CD4-positive, alpha-beta T cell treated with Interleukin-17A for 1 hour (primary cell): ENCODE measurements at regions not wholly inside any gene's neighbourhood (a gene's known extent, or its start where the extent isn't known, plus 50 kb on each side); places are given as distances from the start of the nearest gene placed in this dataset.

ENCODE experiments used
- DNase-seq: peaks from one replicate; pipeline ENCODE4 v3.0.0-alpha.2; 2020

DNA sequence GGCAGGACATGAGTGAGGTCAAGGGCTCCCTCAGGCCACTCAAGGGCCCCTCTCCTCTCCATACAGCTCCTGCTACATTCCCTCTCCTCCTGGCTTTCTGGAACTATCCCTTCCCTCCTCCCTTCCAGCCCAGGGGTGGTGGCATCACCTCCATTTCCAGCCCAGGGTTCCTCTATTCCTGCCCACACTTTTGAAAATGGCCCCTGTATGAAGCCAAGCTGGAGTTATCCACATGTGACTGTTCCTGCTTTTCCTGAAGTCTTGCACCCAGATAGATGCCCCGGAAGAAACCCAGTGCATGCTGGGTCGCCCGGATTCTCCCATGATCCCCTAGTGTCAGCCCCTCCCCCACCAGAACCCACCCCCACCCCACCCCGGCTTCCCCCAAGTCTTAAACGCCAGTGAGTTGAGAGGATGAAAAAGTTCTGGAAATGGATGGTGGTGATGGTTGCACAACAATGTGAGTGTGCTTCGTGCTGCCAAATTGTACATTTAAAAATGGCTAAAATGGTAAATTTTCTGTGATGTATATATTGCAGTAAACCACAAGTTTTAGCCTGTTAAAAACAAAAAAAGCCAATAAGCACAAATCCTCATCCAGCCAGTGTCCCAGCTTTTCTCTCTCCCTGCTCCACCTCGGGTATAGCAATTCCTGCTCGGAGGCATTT is 136.9 kb downstream of the SCARB1 start:
- DNase-seq: no peak

DNA sequence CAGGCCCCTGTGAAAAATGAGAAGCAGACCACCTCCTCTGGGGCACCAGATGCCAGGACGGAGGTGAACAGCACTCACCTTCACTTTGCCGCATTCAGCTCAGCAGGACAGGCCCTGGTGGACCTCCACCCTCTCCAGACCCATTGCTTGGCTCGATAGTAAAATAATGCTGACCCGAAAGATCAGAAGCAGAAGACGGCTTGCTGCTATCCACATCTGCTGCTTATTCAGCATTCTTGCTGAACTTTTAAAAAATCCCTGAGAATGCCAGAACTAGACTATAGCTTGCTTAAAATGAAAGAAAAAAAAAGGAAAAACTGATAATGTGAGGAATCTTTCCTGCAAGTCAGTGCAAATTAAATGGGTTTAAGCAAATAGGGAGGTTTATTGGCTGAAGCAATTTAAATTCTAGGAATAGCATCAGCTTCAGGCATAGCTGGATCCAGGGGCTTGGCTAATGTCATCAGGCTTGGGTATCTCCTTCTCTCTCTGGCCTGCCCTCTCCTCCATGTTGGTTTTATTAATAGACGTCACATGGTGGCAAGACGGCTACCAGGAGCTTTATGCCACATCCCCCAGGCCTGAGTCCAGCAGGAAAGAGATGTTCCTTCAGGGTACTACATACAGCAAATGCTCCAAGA is 137.9 kb downstream of the SCARB1 start:
- DNase-seq: no peak

DNA sequence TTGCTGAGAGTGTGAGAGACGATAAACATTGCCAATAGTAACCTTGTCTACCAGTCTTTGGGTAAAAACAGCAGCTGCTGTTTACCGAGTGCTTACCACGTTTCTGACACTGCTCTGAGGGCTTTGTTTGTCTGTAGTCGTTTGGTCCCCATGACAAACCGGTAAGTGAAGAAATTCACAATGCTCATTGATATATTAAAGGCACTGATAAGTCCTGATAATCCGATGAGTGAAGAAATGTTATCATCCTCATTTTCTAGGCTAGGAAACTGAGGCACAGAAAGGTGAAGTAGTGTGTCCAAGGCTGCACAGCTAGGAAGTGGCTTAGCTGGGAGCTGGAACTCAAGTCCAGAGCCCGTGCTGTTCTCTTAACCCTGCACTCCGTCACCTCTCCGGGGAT is 138.6 kb downstream of the SCARB1 start:
- DNase-seq: no peak

DNA sequence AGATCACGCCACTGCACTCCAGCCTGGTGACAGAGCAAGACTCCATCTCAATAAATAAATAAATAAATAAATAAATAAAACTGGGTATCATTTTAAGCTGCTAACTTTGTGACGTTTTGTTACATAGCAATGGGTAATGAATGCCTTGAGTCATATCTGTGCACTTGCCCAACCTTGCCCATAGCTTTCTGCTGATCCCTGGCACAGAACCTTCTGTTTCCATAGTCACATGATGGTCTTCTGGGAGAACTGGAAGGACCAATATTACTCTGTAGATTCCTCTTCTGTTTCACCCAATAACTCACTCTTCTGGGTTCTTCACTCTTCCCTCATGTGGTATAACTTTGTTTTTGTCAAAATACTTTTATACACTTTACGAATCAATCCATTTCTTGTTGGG is 140.8 kb downstream of the SCARB1 start:
- no peak for DNase-seq

DNA sequence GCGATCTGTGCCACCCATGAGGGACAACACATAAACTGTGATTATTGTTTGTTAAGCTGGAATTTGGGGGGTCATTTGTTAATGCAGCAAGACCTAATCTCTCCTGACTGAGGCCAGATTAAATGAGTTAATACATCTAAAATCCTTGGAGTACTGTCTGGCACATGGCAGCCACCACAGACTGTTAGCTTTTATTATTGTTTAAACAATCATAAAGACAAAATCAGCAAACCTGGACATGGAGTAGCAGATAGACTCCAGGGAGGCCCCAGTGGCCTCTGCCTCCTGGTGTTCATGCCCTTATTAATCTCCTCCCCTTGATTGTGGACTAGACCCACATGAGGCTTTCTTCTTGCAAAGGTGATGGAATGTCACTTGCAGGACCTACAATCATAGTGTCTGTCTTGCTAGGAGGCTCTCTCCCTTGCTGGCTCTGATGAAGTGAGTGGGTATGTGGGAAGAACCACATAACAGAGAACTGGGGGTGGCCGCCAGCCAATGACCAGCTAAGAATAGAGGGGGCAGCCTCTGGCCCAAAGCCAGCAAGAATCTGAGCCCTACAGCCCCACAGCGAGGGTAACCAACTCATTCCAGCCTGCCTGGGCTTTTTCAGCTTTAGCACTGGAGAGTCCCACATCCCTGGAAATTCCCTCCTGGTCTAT is 142.0 kb downstream of the SCARB1 start:
- no peak for DNase-seq

DNA sequence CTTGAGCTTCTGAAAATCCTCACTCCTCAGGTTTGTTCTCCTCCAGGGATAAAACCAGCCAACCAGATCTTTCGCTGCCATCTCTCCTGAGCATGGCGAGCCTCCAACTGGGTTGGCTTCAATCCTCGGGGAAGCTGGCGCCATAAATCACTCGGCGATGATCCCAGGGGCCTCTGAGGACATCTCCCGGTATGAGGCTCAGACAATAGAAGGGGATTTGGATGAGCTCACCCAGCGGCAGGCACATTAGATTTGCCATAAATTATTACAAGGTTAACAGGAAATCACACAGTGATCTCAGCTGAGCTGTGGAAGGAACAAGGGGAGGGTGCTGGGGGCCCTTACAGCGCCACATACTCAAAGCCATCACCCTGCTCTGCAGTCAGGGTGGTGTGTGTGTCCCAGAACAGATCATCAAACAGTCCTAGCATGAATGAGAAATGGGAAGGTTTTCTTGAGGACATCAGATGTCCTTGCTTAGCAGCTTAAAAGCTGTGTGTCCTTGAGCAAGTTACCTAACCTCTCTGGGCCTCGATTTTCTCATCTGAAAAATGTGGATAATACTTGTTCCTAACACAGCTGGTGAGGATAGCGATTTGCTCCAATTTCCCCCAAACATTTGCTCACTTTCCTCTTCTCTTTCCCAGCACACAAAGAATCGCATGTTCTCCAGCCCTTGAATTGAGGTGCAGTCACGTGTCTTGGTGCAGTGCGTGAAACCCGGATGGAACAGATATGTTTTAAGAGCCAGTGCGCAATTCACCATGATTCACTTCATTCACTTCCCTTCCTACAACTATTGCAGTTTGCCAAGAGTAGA is 142.8 kb downstream of the SCARB1 start:
- no peak for DNase-seq

DNA sequence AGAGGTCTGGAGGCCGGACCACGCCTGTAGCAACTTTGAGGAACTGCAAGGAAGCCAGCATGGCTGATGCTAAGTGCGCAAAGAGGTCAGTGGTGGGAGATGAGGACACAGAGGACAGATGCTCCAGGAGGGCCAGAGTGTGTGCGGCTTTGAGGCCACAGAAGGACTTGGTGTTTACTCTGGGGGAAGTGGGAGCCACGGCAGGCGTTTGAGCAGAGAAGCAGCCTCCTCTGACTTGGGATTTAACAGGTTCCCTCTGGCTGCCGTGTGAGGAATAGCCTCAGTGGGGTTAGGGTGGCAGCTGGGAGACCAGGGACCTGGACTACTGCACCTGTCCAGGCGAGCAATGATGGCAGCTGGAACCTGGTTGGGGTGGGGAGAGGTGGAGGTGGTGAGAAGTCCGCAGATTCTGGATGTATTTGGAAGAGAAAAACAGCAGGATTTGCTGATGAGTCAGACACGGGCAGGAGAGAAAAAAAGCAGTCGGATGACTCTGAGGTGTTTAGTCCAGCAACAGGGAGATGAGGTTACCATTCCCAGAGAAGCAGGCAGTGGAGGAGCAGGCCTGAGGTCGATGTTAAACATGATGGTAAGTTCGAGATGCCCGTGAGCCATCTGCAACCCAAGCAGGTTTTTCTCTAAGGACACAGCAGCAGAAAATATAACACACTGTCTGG is 143.5 kb downstream of the SCARB1 start:
- DNase-seq: no peak

DNA sequence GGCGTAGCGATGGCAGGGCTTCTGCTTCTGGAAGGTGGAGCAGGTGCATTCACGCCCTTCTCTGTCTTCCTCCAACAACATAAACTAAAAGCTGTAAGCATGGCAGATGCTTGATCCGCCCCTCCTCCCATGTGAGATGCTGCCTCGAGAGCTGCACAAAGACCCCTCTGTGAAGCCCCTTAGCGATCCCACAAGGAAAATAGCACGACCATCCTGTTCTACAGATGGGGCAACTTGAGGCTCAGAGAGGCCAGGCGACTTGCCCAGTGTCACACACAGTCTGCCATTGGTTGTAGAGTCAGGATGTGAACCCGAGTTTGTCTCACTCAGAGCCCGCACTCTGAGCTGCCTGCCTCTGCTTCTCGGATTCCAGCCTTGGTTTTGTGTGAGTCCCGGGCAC is 144.4 kb downstream of the SCARB1 start:
- no peak for DNase-seq

DNA sequence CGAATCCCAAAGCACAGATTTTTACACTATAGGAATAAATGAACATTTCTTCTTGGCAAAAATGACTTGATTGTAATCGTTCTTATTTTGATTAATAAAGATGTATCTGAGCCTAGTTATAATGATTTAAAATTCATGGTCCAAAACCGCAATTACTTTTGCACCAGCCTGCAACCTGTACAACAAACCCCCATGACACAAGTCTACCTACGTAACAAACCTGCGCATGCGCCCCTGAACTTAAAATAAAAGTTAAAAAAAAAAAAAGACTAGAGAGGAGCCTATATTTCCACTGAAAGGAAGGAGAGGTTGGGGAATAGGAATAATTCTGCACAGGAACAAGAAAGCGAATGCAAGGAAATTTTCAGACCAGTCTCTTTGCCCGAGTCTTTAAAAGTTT is 145.2 kb downstream of the SCARB1 start:
- no peak for DNase-seq

DNA sequence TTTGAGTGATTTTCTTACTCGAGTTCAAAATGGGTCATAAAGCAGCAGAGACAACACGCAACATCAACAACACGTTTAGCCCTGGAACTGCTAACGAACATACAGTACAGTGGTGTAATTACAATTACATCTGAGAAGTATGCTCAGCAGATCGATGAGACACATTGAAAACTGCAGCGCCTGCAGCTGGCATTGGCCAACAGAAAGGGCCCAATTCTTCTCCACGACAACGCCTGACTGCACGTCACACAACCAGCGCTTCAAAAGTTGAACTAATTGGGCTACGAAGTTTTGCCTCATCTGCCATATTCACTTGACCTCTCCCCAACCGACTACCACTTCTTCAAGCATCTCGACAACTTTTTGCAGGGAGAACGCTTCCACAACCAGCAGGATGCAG is 145.6 kb downstream of the SCARB1 start:
- DNase-seq: no peak

DNA sequence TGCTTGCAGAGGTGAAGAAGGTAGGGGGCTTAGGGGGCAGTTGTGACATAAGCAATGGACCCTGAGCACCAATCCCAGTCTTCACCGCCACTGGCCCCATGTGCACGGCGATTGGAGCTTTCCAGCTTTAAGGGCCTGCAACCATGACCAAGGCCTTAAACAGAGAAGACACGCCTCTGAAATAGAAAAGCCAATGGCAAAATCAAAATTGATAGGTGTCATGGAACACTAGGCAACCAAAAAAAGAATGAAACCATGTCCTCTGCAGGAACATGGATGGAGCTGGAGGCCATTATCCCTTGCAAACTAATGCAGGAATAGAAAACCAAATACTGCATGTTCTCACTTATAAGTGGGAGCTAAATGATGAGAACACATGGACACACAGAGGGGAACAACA is 146.3 kb downstream of the SCARB1 start:
- no peak for DNase-seq

DNA sequence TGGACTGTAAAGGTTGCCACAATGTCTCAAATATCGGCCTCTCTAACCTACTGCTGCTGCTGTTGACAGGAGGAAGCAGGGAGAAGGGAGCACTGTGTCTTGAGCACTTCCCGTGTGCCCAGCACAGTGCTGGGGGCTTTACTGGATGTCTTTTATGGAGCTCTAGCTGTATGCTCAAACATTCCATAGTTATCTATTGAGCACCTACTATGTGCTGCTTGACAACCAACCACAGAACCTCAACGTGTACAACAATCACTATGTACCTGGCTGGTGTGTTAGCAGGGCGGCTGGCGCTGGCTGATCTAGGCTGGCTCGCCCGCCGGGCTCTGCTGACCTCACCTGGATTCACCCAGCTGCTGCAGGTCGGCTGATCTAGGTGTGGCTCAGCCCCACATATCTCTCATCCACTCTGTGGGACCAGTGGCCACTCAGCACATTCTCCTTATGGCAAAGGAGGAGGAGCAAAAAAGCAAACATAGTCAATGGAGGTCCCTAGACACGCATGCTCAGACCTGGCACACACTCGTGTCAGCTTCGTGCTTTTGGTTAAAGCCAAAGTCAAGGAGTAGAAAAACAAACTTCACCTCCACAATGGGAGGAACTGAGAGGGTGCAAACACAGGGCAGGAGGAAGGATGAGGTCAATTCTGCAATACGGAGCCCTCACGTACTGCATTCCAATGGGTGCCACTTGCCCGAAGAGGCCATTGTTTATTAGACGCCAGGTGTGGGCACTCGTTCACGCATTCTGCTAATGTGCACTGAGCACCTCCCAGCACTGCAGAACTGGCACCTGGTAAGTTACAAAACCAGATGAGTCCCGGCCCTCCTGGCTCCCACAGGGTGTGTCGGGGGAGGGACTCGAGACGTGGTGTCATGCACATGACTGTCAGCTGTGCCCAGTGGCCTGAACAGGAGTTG is 147.2 kb downstream of the SCARB1 start:
- DNase-seq: no peak

DNA sequence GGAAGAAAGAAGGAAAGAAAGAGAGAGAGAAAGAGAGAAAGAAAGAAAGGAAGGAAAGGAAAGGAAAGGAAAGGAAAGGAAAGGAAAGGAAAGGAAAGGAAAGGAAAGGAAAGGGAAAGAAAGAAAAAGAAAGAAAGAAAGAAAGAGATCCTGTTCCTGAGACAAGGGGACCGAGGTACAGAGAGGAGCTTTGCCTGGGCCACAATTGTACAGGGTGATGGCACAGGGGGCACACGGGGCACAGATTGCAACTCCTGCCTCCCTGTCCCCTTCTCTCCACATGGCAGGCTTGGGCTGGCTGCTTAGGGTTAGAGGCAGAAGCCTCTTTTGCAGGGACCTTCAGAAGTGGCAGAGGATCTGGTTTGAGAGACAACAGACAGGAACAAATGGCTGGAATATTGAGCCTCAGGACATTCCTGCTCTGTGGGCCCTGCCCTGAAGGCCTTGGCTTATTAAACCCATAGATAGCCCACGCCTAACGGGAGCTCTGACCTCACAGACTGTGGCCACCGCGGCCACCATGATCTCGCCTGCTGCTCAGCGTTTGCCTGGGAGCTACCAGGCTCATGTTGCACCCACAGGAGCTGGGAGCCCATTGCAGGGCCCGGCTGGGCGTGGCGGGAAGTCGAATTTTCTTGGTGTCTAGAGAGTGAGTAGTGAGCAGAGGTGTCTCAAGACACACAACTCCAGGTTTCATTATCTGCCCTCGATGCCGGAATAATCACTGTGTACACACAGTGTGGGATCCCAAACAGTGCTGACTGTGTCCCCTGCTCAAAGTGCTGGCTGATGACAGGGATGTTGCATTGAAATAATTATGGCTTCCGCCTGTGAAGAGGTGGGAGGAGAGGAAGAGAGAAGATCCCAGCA is 147.9 kb upstream of the NCOR2 start:
- no peak for DNase-seq

DNA sequence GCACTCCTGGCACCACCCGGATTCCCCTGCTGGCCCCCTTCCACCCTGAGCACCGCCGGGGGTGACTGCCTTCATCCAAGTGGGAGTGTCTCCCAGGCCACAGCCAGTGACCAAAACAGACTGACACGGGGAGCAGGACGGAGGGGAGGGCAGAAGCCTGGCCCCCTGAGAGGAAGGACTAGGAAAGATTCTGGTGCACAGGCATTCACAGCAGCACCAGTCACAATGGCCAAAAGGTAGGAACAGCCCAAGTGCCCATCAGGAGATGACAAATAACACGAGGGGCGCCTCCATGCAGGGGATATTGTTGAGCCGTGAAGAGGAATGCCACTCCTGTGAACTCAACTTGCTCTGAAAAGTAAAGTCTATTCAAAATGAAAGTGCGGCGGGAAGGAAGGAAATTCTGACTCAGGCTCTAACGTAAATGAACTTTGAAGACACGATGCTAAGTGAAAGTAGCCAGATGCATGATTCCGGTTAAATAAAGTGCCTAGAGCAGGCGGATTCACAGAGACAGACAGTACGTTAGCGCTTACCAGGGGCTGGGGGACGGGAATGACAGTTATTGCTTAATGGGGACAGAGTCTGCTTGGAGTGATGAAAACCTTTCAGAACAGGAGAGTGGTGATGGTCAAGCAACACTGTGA is 146.1 kb upstream of the NCOR2 start:
- DNase-seq: peak; percentile 75

DNA sequence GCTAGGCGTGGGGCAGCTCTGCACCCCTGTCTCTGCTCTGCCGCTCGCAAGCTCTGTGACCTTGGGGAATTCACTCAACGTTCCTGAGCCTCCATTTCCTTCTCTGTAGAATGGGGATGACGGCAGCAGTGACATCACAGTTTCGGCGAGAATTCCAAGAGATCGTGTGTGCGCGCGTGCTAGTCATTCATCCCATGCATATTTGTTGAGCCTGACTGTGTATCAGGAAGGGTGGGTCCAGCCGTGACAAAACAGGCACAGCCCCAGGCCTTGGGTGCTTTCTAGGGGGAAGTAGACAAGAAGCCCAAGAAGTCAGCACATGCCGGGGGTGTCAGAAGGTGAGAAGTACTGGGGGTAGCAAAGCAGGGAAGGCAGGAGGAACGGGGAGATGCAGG is 145.6 kb upstream of the NCOR2 start:
- DNase-seq: peak; percentile 32

DNA sequence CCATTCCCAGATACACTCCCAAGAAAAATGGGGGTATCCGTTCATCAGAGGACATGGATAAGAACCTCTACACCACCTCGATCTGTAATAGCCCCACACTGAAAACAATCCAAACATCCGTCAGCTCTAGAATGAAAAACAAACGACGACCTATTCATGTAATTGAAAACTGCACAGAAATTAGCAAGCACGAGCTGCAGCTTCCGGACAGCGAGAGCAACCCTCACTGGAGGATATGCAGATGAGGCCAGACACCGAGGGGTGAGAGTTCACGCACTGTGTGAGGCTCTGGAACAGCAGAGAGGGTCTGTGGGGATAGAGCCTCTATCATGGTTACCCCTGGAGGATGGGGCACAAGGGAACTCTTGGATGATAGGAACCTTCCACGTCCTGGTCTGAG is 143.9 kb upstream of the NCOR2 start:
- no peak for DNase-seq

DNA sequence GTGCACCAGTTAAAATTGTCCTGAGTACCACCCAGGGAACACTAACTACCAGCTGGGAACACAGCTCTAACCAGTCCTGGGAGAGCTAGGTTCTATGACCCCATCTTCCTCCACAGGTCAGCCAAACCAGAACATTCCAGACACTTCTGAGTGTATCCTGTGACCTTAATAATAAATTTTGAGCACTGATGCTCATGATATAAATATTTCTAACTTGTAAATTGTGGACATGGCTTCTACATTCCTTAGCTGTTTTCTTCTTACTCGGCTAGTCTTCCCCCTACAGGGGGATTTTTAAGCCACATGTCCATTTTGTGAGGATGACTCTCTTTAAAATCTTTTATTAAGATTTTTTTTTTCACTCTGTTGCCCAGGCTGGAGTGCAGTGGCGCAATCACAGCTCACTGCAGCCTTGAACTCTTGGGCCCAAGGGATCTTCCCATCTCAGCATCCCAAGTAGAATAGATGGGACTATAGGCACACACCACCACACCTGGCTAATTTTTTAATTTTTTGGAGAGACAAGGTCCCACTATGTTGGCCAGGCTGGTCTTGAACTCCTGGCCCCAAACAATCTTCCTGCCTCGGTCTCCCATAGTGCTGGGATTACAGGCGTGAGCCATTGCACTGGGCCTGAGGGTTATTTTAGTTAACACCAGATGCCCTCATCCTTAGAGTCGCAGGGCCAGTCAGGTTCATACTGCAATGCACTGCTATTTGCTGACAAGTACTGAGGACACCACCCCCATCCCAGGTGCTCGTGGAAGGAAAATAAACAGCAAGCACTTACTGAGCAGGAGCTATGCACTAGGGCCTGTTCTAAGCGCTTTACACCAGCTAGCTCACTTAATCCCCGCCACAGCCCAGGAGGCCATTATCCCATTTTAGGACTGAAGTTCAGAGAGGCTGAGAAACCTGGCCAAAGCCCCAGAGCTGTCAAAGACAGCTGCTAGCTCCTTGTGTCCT is 142.6 kb upstream of the NCOR2 start:
- no peak for DNase-seq

DNA sequence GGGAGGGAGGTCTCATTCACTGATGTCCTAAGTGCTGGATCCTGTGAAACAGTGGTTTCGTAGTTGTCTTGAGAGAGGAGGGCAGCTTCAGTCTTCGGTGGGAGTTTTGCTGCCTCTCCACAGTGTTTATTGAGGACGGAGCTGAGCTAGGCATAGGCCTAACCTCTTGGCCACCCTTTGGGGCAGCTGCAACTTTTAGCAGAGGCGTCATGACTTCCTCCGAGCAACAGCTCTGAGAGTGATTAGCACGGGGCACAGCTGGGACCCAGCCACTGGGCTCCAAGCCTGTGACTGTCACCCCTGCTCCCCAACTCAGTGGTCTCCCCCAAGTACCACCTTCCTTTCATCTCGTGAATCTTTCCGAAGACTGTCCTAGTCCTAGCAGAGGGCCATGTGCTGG is 139.9 kb upstream of the NCOR2 start:
- DNase-seq: no peak

DNA sequence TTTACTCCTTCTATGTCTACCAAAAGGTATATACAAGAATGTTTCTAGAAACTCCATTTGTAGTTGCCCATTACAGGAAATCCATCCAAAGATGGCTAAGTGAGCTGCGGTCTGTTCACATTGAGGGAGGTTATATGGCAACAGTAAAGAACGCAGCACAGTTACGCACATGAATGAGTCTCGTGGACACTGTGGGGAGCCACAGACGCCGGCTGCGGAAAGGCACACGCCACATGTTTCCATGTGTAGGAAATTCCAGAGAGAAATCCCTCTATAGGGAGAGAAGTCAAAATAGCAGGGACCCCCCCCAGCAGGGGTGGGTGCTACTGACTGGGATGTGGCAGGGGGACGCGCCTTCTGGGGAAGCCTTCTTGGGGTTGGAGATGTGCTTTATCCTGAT is 139.0 kb upstream of the NCOR2 start:
- DNase-seq: no peak
